ENCODE measurements at regions not wholly inside any gene's neighbourhood (a gene's known extent, or its start where the extent isn't known, plus 50 kb on each side); places are given as distances from the start of the nearest gene placed in this dataset.

DNA sequence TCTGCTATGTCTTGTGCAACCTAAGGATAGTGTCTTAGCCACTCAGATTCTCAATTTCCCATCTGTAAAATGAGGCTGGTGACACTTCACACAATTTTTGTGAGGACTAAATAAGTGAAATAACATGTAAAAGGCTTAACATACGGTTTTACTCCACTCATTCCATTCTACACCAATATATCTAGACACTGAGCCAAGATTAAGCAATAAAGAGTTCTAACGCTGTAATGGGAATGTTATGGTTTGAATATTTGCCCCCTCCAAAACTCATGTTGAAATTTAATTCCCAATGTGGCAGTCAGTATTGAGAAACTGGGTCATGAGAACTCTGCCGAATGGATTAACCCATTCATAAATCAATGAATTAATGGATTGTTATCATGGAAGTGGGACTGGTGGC is 301.0 kb downstream of the HACE1 start:
- Histone ChIP-seq H3K9me3 (ENCODE audit: control insufficient read depth, low read length) (no peaks in the 10 kb centered on the region), H3K36me3 (ENCODE audit: control insufficient read depth, insufficient read depth, low read length) (no peaks in the 10 kb centered on the region), H3K4me1 (ENCODE audit: control insufficient read depth, insufficient read depth, low read length) (no peaks in the 10 kb centered on the region), H3K27ac (ENCODE audit: insufficient read depth, low read depth, low read length, poor library complexity, severe bottlenecking) (no peak overlapping the region), H3K4me3 (ENCODE audit: insufficient read depth, low read depth, low read length) (no peak overlapping the region), H3K27me3 (ENCODE audit: control insufficient read depth, insufficient read depth, low read length, poor library complexity, severe bottlenecking) (no peaks in the 10 kb centered on the region)
- 82 to 94% methylated on average over 1 to 2 of the region's 3 CpGs for WGBS, 2 experiments

DNA sequence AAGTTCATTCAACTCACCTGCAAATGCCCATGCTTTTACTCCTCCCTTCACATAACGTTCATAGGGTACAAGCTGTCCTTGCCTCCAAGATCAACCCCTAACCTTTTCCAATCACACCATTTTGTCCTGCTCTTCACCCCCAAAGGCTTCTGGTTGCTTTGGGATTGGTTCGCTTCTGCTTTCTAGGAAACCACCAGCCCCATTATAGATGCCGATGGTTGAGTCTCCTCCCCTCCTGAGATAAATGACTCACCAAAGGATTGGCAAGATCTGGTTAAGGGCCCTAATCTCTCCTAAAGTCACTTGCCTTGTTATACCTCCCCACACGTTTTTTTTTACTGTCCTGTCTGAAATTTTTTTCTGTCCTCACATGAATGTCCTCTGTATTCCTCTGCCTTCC is 311.4 kb downstream of the HACE1 start:
- Histone ChIP-seq H3K4me1 (ENCODE audit: control insufficient read depth, insufficient read depth, low read length) (no peaks in the 10 kb centered on the region), H3K36me3 (ENCODE audit: control insufficient read depth, insufficient read depth, low read length) (no peaks in the 10 kb centered on the region), H3K27me3 (ENCODE audit: control insufficient read depth, insufficient read depth, low read length, poor library complexity, severe bottlenecking) (no peaks in the 10 kb centered on the region), H3K27ac (ENCODE audit: insufficient read depth, low read depth, low read length, poor library complexity, severe bottlenecking) (no peak overlapping the region), H3K9me3 (ENCODE audit: control insufficient read depth, low read length) (no peaks in the 10 kb centered on the region), H3K4me3 (ENCODE audit: insufficient read depth, low read depth, low read length) (no peak overlapping the region)
- WGBS, 2 experiments: 80 to 84% methylated on average over 4 of the region's 4 CpGs

DNA sequence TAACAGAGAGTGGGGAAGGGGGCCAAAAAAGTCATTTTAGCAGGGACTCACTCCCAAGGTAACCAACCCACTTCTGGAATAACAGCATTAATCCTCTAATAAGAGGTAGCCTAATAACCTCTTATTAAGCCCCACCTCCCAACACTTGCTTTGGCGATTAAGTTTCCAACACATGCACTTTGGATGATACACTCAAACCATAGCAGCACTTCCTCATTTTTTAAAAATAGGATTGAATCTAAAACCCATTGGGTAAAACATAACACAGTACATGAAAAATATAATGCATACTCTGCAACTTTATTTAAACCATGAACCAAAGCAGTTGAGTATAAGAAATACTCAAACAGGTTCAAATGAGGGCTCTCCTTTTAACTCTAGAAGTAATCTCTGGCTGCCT is 318.3 kb downstream of the HACE1 start:
- no peak overlapping the region for H3K4me3 ChIP-seq (ENCODE audit: insufficient read depth, low read depth, low read length)
- H3K4me1 ChIP-seq (ENCODE audit: control insufficient read depth, insufficient read depth, low read length): no peaks in the 10 kb centered on the region
- WGBS, 2 experiments: 92 to 93% methylated on average over 1 of the region's 1 CpG
- H3K27me3 ChIP-seq (ENCODE audit: control insufficient read depth, insufficient read depth, low read length, poor library complexity, severe bottlenecking): no peaks in the 10 kb centered on the region
- no peaks in the 10 kb centered on the region for H3K9me3 ChIP-seq (ENCODE audit: control insufficient read depth, low read length)
- H3K27ac ChIP-seq (ENCODE audit: insufficient read depth, low read depth, low read length, poor library complexity, severe bottlenecking): no peak overlapping the region
- no peaks in the 10 kb centered on the region for H3K36me3 ChIP-seq (ENCODE audit: control insufficient read depth, insufficient read depth, low read length)

DNA sequence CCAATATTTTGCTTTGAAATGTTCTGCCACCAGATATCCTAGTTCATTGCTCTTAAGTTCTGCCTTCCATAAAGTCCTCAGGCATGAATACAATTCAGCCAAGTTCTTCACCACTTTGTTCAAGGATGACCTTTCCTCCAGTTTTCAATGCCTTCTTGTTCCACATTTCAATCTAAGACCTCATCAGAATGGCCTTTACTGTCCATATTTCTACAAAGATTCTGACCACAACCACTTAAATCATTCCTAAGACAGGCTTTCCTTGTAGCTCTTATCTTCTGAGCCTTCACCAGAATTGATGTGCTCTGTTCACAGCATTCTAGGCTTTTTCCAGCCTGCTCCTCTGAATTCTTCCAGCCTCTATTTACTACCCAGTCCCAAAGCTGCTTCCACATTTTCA is 319.0 kb downstream of the HACE1 start:
- no peak overlapping the region for H3K4me3 ChIP-seq (ENCODE audit: insufficient read depth, low read depth, low read length)
- H3K27ac ChIP-seq (ENCODE audit: insufficient read depth, low read depth, low read length, poor library complexity, severe bottlenecking): no peak overlapping the region
- no peaks in the 10 kb centered on the region for H3K9me3 ChIP-seq (ENCODE audit: control insufficient read depth, low read length)
- H3K36me3 ChIP-seq (ENCODE audit: control insufficient read depth, insufficient read depth, low read length): no peaks in the 10 kb centered on the region
- H3K27me3 ChIP-seq (ENCODE audit: control insufficient read depth, insufficient read depth, low read length, poor library complexity, severe bottlenecking): no peaks in the 10 kb centered on the region
- H3K4me1 ChIP-seq (ENCODE audit: control insufficient read depth, insufficient read depth, low read length): no peaks in the 10 kb centered on the region

DNA sequence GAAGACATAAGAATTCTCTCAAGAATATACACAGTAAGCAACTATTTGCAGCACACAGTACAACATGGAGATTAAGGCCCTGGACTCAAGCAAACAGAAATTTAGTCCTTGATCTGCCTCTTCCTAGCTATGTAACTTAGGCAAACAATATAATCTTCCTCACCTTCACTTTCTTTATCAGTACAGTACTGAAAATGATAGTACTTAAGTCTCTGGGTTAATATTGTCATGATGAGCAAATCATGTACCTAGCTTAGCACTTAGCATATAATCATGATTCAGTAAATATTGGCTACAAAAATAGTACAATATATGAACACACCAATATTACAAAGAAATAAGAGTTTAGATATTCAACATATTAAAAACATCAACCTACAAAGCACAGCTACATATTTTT is 320.5 kb downstream of the HACE1 start:
- H3K4me1 ChIP-seq (ENCODE audit: control insufficient read depth, insufficient read depth, low read length): no peaks in the 10 kb centered on the region

DNA sequence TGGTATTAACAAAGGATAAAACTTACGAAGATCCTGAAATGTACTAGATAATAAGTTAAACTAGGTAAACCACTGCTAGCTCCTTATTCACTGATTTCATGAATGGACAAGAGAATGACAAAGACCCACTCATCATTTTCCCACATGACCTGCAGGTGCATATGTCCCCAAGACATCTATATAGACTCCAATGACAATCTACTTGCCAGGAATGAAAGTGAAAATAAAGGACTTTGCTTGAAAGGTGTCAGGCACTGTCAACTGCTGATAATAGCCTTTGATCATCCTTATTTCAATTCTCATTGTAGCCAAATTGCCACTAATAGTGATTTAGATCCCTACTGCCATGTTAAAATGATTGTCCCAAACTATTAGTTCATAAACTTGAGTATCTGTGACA is 321.8 kb downstream of the HACE1 start:
- Histone ChIP-seq H3K9me3 (ENCODE audit: control insufficient read depth, low read length) (no peaks in the 10 kb centered on the region), H3K4me1 (ENCODE audit: control insufficient read depth, insufficient read depth, low read length) (no peaks in the 10 kb centered on the region), H3K4me3 (ENCODE audit: insufficient read depth, low read depth, low read length) (no peak overlapping the region), H3K27ac (ENCODE audit: insufficient read depth, low read depth, low read length, poor library complexity, severe bottlenecking) (no peak overlapping the region), H3K36me3 (ENCODE audit: control insufficient read depth, insufficient read depth, low read length) (no peaks in the 10 kb centered on the region), H3K27me3 (ENCODE audit: control insufficient read depth, insufficient read depth, low read length, poor library complexity, severe bottlenecking) (no peaks in the 10 kb centered on the region)
- 100% methylated on average over 1 of the region's 1 CpG; no CpG with 5 or more reads in 1 of the 2 experiments for WGBS, 2 experiments

More for the DNA sequence above, 320.5 kb downstream of the HACE1 start:
- H3K4me3 ChIP-seq (ENCODE audit: insufficient read depth, low read depth, low read length): no peak overlapping the region
- no peaks in the 10 kb centered on the region for H3K9me3 ChIP-seq (ENCODE audit: control insufficient read depth, low read length)
- H3K27ac ChIP-seq (ENCODE audit: insufficient read depth, low read depth, low read length, poor library complexity, severe bottlenecking): no peak overlapping the region
- H3K36me3 ChIP-seq (ENCODE audit: control insufficient read depth, insufficient read depth, low read length): no peaks in the 10 kb centered on the region
- no peaks in the 10 kb centered on the region for H3K27me3 ChIP-seq (ENCODE audit: control insufficient read depth, insufficient read depth, low read length, poor library complexity, severe bottlenecking)

DNA sequence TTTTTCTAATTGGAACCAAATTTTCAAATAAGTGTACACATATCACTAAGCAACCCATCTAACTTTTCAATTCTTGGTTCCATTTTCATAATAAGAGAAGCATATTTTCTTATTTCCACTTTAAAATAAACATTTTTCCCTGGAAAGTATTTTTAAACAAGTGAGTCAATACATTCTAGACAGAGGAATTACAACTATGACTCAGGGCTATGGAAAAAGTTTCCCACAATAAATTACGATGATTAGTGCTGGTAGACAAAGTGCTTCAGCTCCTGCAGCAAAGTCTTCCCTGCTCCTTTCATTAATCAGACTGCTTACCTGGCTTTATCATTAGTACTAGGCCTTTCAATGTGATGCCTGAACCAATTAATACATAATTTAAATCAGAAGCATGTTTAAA is 322.5 kb downstream of the HACE1 start:
- Histone ChIP-seq H3K27me3 (ENCODE audit: control insufficient read depth, insufficient read depth, low read length, poor library complexity, severe bottlenecking) (no peaks in the 10 kb centered on the region), H3K4me1 (ENCODE audit: control insufficient read depth, insufficient read depth, low read length) (no peaks in the 10 kb centered on the region), H3K9me3 (ENCODE audit: control insufficient read depth, low read length) (no peaks in the 10 kb centered on the region), H3K4me3 (ENCODE audit: insufficient read depth, low read depth, low read length) (no peak overlapping the region), H3K36me3 (ENCODE audit: control insufficient read depth, insufficient read depth, low read length) (no peaks in the 10 kb centered on the region), H3K27ac (ENCODE audit: insufficient read depth, low read depth, low read length, poor library complexity, severe bottlenecking) (no peak overlapping the region)
- 82 to 94% methylated on average over 1 of the region's 1 CpG for WGBS, 2 experiments

DNA sequence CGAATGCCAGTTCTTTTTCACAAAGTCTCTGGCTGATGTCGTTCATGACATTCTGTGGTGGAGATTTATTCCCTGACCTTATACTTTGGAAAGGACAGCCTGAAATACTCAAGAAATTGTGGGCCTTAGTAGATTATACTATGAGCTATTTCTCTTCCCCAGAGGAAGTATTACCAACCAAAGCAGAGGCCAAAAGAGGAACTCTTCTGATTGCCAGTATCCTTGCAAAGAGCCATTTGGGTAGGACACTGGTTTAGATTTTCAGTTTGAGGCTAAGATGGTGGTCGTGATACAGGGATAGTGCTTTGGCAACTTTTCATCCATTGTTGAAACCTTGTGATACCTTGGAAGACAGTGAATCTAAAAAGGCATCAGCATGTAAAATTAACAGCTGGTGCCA is 327.3 kb downstream of the HACE1 start:
- H3K4me1 ChIP-seq (ENCODE audit: control insufficient read depth, insufficient read depth, low read length): no peaks in the 10 kb centered on the region
- H3K27ac ChIP-seq (ENCODE audit: insufficient read depth, low read depth, low read length, poor library complexity, severe bottlenecking): no peak overlapping the region
- no peaks in the 10 kb centered on the region for H3K27me3 ChIP-seq (ENCODE audit: control insufficient read depth, insufficient read depth, low read length, poor library complexity, severe bottlenecking)
- H3K4me3 ChIP-seq (ENCODE audit: insufficient read depth, low read depth, low read length): no peak overlapping the region
- no peaks in the 10 kb centered on the region for H3K36me3 ChIP-seq (ENCODE audit: control insufficient read depth, insufficient read depth, low read length)
- no peaks in the 10 kb centered on the region for H3K9me3 ChIP-seq (ENCODE audit: control insufficient read depth, low read length)
- WGBS, 2 experiments: 89 to 90% methylated on average over 3 of the region's 3 CpGs

DNA sequence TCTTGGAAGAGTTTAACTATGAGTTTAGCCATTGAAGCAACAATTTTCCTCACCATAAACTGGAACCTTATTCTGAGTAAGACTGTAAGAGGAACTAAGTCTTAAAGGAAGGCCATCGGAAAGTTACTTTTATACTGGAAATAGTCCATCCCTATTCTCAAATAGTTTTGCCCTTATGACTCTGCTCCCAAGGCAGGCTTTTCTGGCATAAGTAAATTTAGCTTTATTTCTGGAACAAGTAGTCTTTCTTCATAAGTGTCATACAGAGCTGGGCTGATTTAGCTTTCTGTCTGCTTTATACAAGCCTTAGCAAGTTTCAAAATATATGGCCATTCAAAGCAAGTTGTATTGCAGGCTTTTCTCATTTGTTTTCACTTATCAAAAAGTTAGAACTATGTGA is 328.1 kb downstream of the HACE1 start:
- WGBS, 2 experiments: 94% methylated on average over 1 of the region's 1 CpG; no CpG with 5 or more reads in 1 of the 2 experiments
- Histone ChIP-seq H3K4me3 (ENCODE audit: insufficient read depth, low read depth, low read length) (no peak overlapping the region), H3K9me3 (ENCODE audit: control insufficient read depth, low read length) (no peaks in the 10 kb centered on the region), H3K4me1 (ENCODE audit: control insufficient read depth, insufficient read depth, low read length) (no peaks in the 10 kb centered on the region), H3K27me3 (ENCODE audit: control insufficient read depth, insufficient read depth, low read length, poor library complexity, severe bottlenecking) (no peaks in the 10 kb centered on the region), H3K27ac (ENCODE audit: insufficient read depth, low read depth, low read length, poor library complexity, severe bottlenecking) (no peak overlapping the region), H3K36me3 (ENCODE audit: control insufficient read depth, insufficient read depth, low read length) (no peaks in the 10 kb centered on the region)

DNA sequence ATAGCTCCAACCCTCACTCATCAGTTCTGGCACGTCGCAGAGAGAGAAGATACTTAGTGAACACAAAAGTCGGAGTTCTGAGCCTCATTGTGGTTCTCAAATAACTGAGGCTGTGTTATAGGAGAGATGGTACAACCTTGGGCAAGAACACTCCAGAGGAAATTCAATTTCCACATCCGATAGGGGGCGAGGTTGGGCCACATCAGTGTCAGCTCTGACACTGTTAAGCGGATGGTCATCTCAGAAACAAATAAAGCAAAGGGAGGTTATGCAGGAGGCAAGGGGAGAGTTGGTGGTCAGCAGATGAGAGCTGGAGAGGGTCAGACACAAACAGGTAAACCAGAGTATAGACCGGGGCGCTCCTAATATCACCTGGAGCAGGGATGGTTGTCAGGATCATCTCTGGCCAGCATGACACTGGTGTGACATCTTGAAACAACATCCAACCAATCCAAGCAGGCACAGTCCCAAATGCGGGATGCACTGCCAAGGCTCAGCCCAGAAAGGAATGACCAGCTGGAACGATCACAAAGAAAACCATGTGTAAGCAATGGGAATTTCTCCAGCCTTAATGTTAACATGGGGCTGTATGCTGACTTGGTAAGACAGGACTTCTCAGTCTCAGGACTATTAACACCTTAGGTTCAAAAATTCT is 331.8 kb downstream of the HACE1 start:
- Histone ChIP-seq H3K9me3 (ENCODE audit: control insufficient read depth, low read length) (no peaks in the 10 kb centered on the region), H3K27me3 (ENCODE audit: control insufficient read depth, insufficient read depth, low read length, poor library complexity, severe bottlenecking) (no peaks in the 10 kb centered on the region), H3K27ac (ENCODE audit: insufficient read depth, low read depth, low read length, poor library complexity, severe bottlenecking) (no peak overlapping the region), H3K4me3 (ENCODE audit: insufficient read depth, low read depth, low read length) (no peak overlapping the region), H3K36me3 (ENCODE audit: control insufficient read depth, insufficient read depth, low read length) (no peaks in the 10 kb centered on the region), H3K4me1 (ENCODE audit: control insufficient read depth, insufficient read depth, low read length) (no peaks in the 10 kb centered on the region)
- WGBS, 2 experiments: 71 to 73% methylated on average over 10 of the region's 10 CpGs

DNA sequence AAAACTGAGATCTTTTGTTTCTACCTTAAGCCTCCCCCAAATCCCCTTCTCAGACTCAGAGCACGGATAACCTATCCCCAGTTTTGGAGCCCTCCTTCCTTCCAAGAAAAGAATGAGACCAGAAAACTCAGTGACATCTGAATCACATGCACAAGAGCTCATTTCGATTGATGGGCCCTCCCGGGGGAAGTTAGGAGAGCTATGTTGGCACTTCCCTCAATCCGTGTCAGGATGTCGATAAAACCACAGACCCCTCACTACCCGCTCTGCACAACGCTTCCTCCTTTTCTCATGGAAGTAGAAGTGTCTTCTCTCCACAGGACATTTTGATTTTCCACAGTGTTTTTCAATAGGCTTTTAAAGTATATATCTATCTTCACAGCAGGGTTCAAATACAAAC is 332.4 kb downstream of the HACE1 start:
- Histone ChIP-seq H3K4me1 (ENCODE audit: control insufficient read depth, insufficient read depth, low read length) (no peaks in the 10 kb centered on the region), H3K27ac (ENCODE audit: insufficient read depth, low read depth, low read length, poor library complexity, severe bottlenecking) (no peak overlapping the region), H3K4me3 (ENCODE audit: insufficient read depth, low read depth, low read length) (no peak overlapping the region), H3K27me3 (ENCODE audit: control insufficient read depth, insufficient read depth, low read length, poor library complexity, severe bottlenecking) (no peaks in the 10 kb centered on the region), H3K9me3 (ENCODE audit: control insufficient read depth, low read length) (no peaks in the 10 kb centered on the region), H3K36me3 (ENCODE audit: control insufficient read depth, insufficient read depth, low read length) (no peaks in the 10 kb centered on the region)
- WGBS, 2 experiments: 80 to 85% methylated on average over 7 of the region's 7 CpGs
